ENCODE measurements at regions not wholly inside any gene's neighbourhood (a gene's known extent, or its start where the extent isn't known, plus 50 kb on each side); places are given as distances from the start of the nearest gene placed in this dataset.

DNA sequence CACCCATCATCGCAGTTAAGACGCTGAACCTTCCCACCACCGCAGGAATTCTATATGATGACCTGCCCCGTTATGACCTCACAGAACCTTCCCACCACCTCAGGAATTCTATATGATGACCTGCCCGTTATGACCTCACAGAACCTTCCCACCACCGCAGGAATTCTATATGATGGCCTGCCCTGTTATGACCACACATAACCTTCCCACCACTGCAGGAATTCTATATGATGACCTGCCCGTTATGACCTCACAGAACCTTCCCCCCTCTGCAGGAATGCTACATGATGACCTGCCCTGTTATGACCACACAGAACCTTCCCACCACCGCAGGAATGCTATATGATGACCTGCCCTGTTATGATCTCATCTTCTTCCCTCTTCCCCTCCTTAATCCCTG is 64.3 kb downstream of the IRX1 start:
- no peak for DNase-seq
- Histone ChIP-seq H3K4me1 (ENCODE audit: insufficient read depth) (no peaks in the 10 kb centered on the region), H3K9me3 (no peaks in the 10 kb centered on the region), H3K27ac (no peak overlapping the region), H3K27me3 (no peaks in the 10 kb centered on the region), H3K4me3 (no peak overlapping the region), H3K36me3 (no peaks in the 10 kb centered on the region)
- intact Hi-C loops (cut with DNase I): no loop called here
- TF ChIP-seq POLR2A (IDR thresholded peaks at IDR 0.05): no peak
- TF ChIP-seq EP300 (IDR thresholded peaks at IDR 0.05): no peak
- TF ChIP-seq, protein P1, sequence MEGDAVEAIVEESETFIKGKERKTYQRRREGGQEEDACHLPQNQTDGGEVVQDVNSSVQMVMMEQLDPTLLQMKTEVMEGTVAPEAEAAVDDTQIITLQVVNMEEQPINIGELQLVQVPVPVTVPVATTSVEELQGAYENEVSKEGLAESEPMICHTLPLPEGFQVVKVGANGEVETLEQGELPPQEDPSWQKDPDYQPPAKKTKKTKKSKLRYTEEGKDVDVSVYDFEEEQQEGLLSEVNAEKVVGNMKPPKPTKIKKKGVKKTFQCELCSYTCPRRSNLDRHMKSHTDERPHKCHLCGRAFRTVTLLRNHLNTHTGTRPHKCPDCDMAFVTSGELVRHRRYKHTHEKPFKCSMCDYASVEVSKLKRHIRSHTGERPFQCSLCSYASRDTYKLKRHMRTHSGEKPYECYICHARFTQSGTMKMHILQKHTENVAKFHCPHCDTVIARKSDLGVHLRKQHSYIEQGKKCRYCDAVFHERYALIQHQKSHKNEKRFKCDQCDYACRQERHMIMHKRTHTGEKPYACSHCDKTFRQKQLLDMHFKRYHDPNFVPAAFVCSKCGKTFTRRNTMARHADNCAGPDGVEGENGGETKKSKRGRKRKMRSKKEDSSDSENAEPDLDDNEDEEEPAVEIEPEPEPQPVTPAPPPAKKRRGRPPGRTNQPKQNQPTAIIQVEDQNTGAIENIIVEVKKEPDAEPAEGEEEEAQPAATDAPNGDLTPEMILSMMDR (IDR thresholded peaks at IDR 0.05): no peak
- 67 to 78% (median 69%) methylated on average over 8 of the region's 8 CpGs for WGBS, 3 donors

DNA sequence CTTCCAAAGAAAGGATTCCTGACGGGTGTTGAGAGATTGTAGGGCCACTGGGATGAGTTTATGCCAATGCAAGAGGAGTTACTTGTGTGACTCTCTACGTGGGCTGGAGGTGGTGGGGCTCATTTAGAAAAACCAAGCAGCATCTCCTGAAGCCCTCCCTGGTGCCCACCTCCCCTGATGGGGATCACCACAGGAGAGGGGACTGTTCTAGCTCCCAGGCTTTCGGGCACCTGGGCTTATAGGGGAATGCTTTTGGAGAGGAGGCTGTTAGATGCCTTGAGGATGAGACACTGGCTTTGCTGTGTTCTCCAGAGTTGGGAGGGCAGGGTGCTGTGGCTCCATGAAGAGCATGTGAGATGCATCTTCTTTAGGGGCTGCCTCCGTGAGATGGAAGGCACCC is 65.0 kb downstream of the IRX1 start:
- intact Hi-C loops (cut with DNase I): no loop called here
- WGBS, 3 donors: 69 to 80% (median 70%) methylated on average over 4 of the region's 4 CpGs
- DNase-seq: no peak
- H3K27me3 ChIP-seq: no peaks in the 10 kb centered on the region
- H3K36me3 ChIP-seq: no peaks in the 10 kb centered on the region
- H3K4me3 ChIP-seq: no peak overlapping the region
- no peaks in the 10 kb centered on the region for H3K9me3 ChIP-seq
- no peak for TF ChIP-seq EP300 (IDR thresholded peaks at IDR 0.05)
- TF ChIP-seq POLR2A (IDR thresholded peaks at IDR 0.05): no peak
- TF ChIP-seq, protein P1 (IDR thresholded peaks at IDR 0.05): no peak
- no peak overlapping the region for H3K27ac ChIP-seq
- no peaks in the 10 kb centered on the region for H3K4me1 ChIP-seq (ENCODE audit: insufficient read depth)

DNA sequence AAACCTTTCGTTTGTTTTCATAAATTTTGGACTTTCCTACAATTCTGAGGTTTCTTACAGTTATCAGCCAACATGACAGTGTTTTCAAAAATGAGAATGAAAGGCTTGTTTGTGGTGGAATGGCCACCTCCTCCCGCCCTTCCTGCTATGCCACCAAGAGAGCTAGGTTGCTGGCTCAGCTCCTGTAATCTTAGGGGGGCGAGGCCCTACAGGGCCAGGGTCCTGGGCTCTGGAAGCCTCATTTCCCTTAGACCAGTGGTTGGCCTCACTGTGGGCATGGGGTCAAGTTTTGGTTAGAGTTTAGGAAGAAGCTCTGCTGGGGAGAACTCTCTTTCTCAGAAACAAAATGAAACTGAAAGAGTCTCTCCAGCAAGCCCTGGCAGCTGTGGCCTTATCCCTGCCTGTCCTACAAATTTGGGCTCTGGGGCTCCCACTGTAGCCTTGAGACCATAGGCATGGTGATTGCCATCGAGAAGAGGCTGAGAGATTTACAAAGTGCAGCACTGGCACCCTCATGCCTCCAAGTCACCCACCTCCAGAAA is 66.2 kb downstream of the IRX1 start:
- H3K36me3 ChIP-seq: no peaks in the 10 kb centered on the region

DNA sequence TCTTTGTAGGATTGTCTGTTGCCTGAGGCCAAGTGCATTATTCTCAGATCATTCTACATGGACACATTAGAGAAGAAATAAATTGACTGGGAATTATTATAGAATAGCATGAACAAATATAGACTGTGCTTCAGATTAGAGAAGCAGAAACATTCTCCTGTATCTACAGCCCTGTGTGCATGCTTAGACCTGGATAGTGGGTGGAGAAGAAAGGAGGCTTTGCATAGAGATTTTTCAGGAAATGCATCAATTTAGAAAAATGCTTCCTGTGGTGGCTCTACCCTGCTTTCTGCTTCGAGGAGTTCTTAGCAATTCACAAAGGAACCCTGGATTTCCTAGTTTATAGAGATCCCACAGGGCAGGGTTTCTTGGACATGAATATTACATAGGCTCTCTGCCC is 66.7 kb downstream of the IRX1 start:
- TF ChIP-seq, protein P1 (IDR thresholded peaks at IDR 0.05): no peak
- TF ChIP-seq EP300 (IDR thresholded peaks at IDR 0.05): no peak
- TF ChIP-seq POLR2A (IDR thresholded peaks at IDR 0.05): no peak
- H3K4me1 ChIP-seq (ENCODE audit: insufficient read depth): no peaks in the 10 kb centered on the region
- no peaks in the 10 kb centered on the region for H3K9me3 ChIP-seq
- H3K36me3 ChIP-seq: no peaks in the 10 kb centered on the region
- DNase-seq: no peak
- H3K27ac ChIP-seq: no peak overlapping the region
- no peak overlapping the region for H3K4me3 ChIP-seq
- intact Hi-C loops (cut with DNase I): no loop called here
- no peaks in the 10 kb centered on the region for H3K27me3 ChIP-seq
- WGBS, 3 donors: 39 to 53% (median 43%) methylated on average over 1 of the region's 1 CpG

More for the DNA sequence above, 66.2 kb downstream of the IRX1 start:
- H3K4me3 ChIP-seq: no peak overlapping the region
- no peaks in the 10 kb centered on the region for H3K9me3 ChIP-seq
- intact Hi-C loops (cut with DNase I): no loop called here
- H3K27me3 ChIP-seq: no peaks in the 10 kb centered on the region
- DNase-seq: no peak
- WGBS, 3 donors: 42 to 65% (median 44%) methylated on average over 4 of the region's 4 CpGs
- H3K4me1 ChIP-seq (ENCODE audit: insufficient read depth): no peaks in the 10 kb centered on the region
- TF ChIP-seq, protein P1 (IDR thresholded peaks at IDR 0.05): no peak
- TF ChIP-seq POLR2A (IDR thresholded peaks at IDR 0.05): no peak
- no peak for TF ChIP-seq EP300 (IDR thresholded peaks at IDR 0.05)
- no peak overlapping the region for H3K27ac ChIP-seq

Measured in ovary (tissue), 7 donors.